Trophoblast cell (in vitro differentiated cells and primary cell): ENCODE measurements at regions not wholly inside any gene's neighbourhood (a gene's known extent, or its start where the extent isn't known, plus 50 kb on each side); places are given as distances from the start of the nearest gene placed in this dataset.

ENCODE experiments used
- DNase-seq, 2 donors: peaks; one replicate each; pipeline ENCODE4 v3.0.0-alpha.2; 2016
- H2AFZ ChIP-seq: 2 replicates; pipeline ENCODE4 v1.6.1; 2013; ENCODE audit warnings: low read length, moderate library complexity, mild to moderate bottlenecking; ENCODE audit not compliant: insufficient read depth, poor library complexity
- H2AK5ac ChIP-seq: 2 replicates; pipeline ENCODE4 v1.6.1; 2013; ENCODE audit warnings: mild to moderate bottlenecking, low read length
- H2BK120ac ChIP-seq: 2 replicates; pipeline ENCODE4 v1.6.1; 2013; ENCODE audit warnings: low read length, mild to moderate bottlenecking, moderate library complexity; ENCODE audit not compliant: insufficient read depth, poor library complexity
- H2BK12ac ChIP-seq: 2 replicates; pipeline ENCODE4 v1.6.1; 2013; ENCODE audit warnings: mild to moderate bottlenecking, low read length, moderate library complexity
- H2BK5ac ChIP-seq: 2 replicates; pipeline ENCODE4 v1.6.1; 2013; ENCODE audit warnings: low read length, low read depth, moderate library complexity, mild to moderate bottlenecking; ENCODE audit not compliant: poor library complexity
- H3K14ac ChIP-seq: 2 replicates; pipeline ENCODE4 v1.6.1; 2013; ENCODE audit warnings: mild to moderate bottlenecking, low read length
- H3K18ac ChIP-seq: 2 replicates; pipeline ENCODE4 v1.6.1; 2013; ENCODE audit warnings: mild to moderate bottlenecking, low read length
- H3K23ac ChIP-seq: 2 replicates; pipeline ENCODE4 v1.6.1; 2013; ENCODE audit warnings: low read length
- H3K27ac ChIP-seq: 2 replicates; pipeline ENCODE4 v1.5.1; 2013; ENCODE audit warnings: low read depth, mild to moderate bottlenecking, inconsistent platforms, low read length, moderate library complexity
- H3K27me3 ChIP-seq: 2 replicates; pipeline ENCODE4 v1.6.1; 2013; ENCODE audit warnings: inconsistent platforms, mild to moderate bottlenecking, low read length, moderate library complexity; ENCODE audit not compliant: insufficient read depth
- H3K36me3 ChIP-seq, 2 experiments: 1 replicate in 1 of 2; 2 replicates in 1 of 2; pipeline ENCODE4 v1.6.1; 2013; ENCODE audit warnings: low read length in 2 of 2, mild to moderate bottlenecking in 2 of 2, moderate library complexity in 1 of 2; ENCODE audit not compliant: insufficient read depth in 2 of 2, control insufficient read depth in 1 of 2
- H3K4ac ChIP-seq: 2 replicates; pipeline ENCODE4 v1.6.1; 2013; ENCODE audit warnings: low read depth, mild to moderate bottlenecking, low read length, moderate library complexity
- H3K4me1 ChIP-seq, 2 experiments: 1 replicate in 1 of 2; 2 replicates in 1 of 2; pipeline ENCODE4 v1.6.1; 2013; ENCODE audit warnings: low read length in 2 of 2, mild to moderate bottlenecking in 2 of 2, moderate library complexity in 1 of 2; ENCODE audit not compliant: insufficient read depth in 2 of 2, control insufficient read depth in 1 of 2
- H3K4me2 ChIP-seq: 2 replicates; pipeline ENCODE4 v1.6.1; 2013; ENCODE audit warnings: inconsistent platforms, mild to moderate bottlenecking, low read length, moderate library complexity
- H3K4me3 ChIP-seq: 2 replicates; pipeline ENCODE4 v1.5.1; 2013; ENCODE audit warnings: mild to moderate bottlenecking, low read depth, low read length, inconsistent platforms
- H3K79me1 ChIP-seq: one replicate; pipeline ENCODE4 v1.6.1; 2013; ENCODE audit warnings: low read length
- H3K79me2 ChIP-seq: 2 replicates; pipeline ENCODE4 v1.6.1; 2013; ENCODE audit warnings: low read length, mild to moderate bottlenecking; ENCODE audit not compliant: control insufficient read depth, insufficient read depth, poor library complexity
- H3K9ac ChIP-seq: 2 replicates; pipeline ENCODE4 v1.6.1; 2013; ENCODE audit warnings: mild to moderate bottlenecking, low read length
- H3K9me3 ChIP-seq: 2 replicates; pipeline ENCODE4 v1.6.1; 2013; ENCODE audit warnings: low read depth, mild to moderate bottlenecking, control low read depth, inconsistent platforms, low read length; ENCODE audit not compliant: insufficient read depth
- H4K12ac ChIP-seq: 2 replicates; pipeline ENCODE4 v1.6.1; 2013; ENCODE audit warnings: low read depth, mild to moderate bottlenecking, low read length, moderate library complexity
- H4K8ac ChIP-seq: 2 replicates; pipeline ENCODE4 v1.6.1; 2013; ENCODE audit warnings: low read depth, mild to moderate bottlenecking, low read length, moderate library complexity
- H4K91ac ChIP-seq: one replicate; pipeline ENCODE4 v1.6.1; 2013; ENCODE audit warnings: low read depth, mild to moderate bottlenecking, low read length, moderate library complexity
- WGBS: extraction: QIAGEN DNeasy Blood & Tissue Kit; methylation state at CpG from one replicate; pipeline ENCODE4 v1.1.7; 2013; ENCODE audit warnings: missing lambda C conversion rate; ENCODE audit not compliant: insufficient read length, insufficient coverage; ENCODE audit errors: extremely low coverage; 5-methylcytosine and 5-hydroxymethylcytosine counted together

DNA sequence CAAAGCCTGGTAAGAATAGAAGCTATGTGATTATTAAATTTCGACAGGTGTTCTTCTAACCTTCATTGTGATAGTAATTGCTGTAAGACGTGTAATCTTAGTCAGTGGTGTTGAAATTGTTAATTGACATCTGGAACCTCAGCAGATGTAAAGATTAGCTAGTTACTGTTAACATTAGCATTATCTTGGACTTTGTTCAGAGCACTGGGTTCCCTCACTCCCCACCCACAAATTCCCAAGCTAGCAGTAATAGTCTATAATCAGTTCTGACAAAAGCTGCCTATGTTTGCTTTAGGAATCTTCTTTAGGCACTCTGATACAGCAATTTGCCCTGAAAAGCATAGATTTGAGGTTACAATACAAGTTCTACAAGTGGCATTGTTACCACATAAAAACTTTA lies 233.7 kb downstream of the EN1 start:
- no peak overlapping the region for H4K12ac ChIP-seq
- H2AK5ac ChIP-seq, result no peak overlapping the region
- no peak overlapping the region for H3K18ac ChIP-seq
- H3K79me1 ChIP-seq, result no peaks in the 10 kb centered on the region
- DNase-seq, result peak in 1 of 2 donors; percentile 0
- H2BK5ac ChIP-seq, result no peak overlapping the region
- no peak overlapping the region for H3K4ac ChIP-seq
- no peak overlapping the region for H4K91ac ChIP-seq
- H2BK120ac ChIP-seq, result no peak overlapping the region
- WGBS, result no CpG with 5 or more reads among the region's 2 CpGs
- peaks cover 3 to 5% of the 10 kb centered on the region in 2 experiments for H3K4me1 ChIP-seq
- H4K8ac ChIP-seq, result no peak overlapping the region
- no peak overlapping the region for H3K27ac ChIP-seq
- no peaks in the 10 kb centered on the region for H3K79me2 ChIP-seq
- no peak overlapping the region for H3K4me3 ChIP-seq
- H3K27me3 ChIP-seq, result no peaks in the 10 kb centered on the region
- H3K23ac ChIP-seq, result no peak overlapping the region
- H2BK12ac ChIP-seq, result no peak overlapping the region
- H3K14ac ChIP-seq, result no peak overlapping the region
- no peak overlapping the region for H2AFZ ChIP-seq
- no peaks in the 10 kb centered on the region for H3K36me3 ChIP-seq
- H3K4me2 ChIP-seq, result no peak overlapping the region
- H3K9ac ChIP-seq, result no peak overlapping the region
- H3K9me3 ChIP-seq, result peaks cover 3% of the 10 kb centered on the region

DNA sequence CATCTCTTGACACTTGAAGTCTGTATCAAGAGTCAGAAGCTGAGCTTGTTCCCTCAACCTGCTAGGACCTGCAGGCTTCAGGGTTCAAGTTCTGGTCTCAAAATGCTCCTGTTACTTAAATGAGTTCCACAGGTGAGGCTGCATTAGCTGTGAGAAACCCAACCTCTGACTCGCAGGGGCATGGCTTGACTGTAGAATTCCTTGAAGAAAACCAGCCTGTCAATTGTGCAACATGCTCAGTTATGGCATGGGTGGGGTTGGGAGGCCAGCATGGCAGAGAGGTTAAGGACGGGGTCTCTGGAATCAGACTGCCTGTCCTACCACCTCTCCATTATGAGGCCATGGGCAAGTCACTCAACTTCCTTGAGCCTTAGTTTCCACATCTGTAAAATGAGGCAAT lies 235.8 kb downstream of the EN1 start:
- Histone ChIP-seq H3K9ac (no peak overlapping the region), H2BK120ac (no peak overlapping the region), H3K14ac (no peak overlapping the region), H3K23ac (no peak overlapping the region), H3K27ac (no peak overlapping the region), H2BK5ac (no peak overlapping the region), H3K4me1 (peaks cover 3 to 5% of the 10 kb centered on the region in 2 experiments), H4K8ac (no peak overlapping the region), H3K36me3 (no peaks in the 10 kb centered on the region), H3K79me2 (no peaks in the 10 kb centered on the region), H2AK5ac (no peak overlapping the region), H3K9me3 (peaks cover 3% of the 10 kb centered on the region), H2AFZ (no peak overlapping the region), H3K4me2 (no peak overlapping the region), H3K27me3 (no peaks in the 10 kb centered on the region), H3K4ac (no peak overlapping the region), H3K79me1 (no peaks in the 10 kb centered on the region), H4K12ac (no peak overlapping the region), H2BK12ac (no peak overlapping the region), H4K91ac (no peak overlapping the region), H3K18ac (no peak overlapping the region), H3K4me3 (no peak overlapping the region)
- WGBS, result no CpG with 5 or more reads among the region's 2 CpGs
- DNase-seq, result no peak

DNA sequence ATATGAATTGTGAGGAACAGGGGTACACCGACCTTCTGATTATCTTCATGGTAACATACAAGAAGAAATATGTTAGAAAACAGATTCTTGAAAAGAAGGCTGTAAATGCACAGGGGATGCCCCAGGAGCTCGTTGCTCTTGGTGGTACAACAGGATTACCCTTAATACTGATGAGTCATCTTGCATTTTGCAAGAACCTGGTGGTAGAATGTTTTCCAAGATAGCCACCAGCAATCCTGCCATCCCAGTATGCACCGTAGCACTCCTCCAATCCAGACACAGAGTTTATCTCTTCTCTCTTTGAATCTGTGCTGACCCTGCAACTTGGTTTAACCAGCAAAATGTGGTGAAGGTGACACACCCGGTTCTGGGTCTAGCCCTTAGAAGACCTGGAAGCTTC lies 238.3 kb downstream of the EN1 start:
- Histone ChIP-seq H2BK5ac (no peak overlapping the region), H3K4me2 (no peak overlapping the region), H3K27me3 (no peaks in the 10 kb centered on the region), H2AK5ac (no peak overlapping the region), H3K18ac (no peak overlapping the region), H3K4me1 (no peaks in the 10 kb centered on the region), H4K12ac (no peak overlapping the region), H3K79me1 (no peaks in the 10 kb centered on the region), H3K14ac (no peak overlapping the region), H2BK12ac (no peak overlapping the region), H3K9ac (no peak overlapping the region), H3K27ac (no peak overlapping the region), H3K23ac (no peak overlapping the region), H3K4me3 (no peak overlapping the region), H3K9me3 (peaks cover 3% of the 10 kb centered on the region), H2BK120ac (no peak overlapping the region), H3K36me3 (no peaks in the 10 kb centered on the region), H2AFZ (no peak overlapping the region), H4K91ac (no peak overlapping the region), H4K8ac (no peak overlapping the region), H3K4ac (no peak overlapping the region), H3K79me2 (no peaks in the 10 kb centered on the region)
- DNase-seq, result peak in 1 of 2 donors; percentile 8
- no CpG with 5 or more reads among the region's 4 CpGs for WGBS

DNA sequence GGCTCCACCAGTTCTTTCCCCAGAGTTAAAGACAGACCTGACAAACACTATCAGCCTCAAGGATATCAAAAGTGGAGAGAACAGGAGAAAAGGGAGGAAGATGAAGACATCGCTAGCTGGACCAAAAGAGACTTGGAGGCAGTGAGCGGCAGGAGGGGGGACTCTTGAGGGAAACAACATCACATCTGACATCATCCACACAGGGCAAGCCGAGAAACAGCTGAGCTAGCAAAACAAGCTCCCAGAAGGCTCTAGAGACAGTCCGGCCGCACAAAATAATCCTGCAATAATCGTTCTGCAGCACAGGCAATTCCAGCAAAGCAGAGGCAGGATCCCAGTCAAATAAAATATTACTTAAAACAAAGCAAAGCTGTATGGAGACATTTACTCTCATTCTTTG lies 239.8 kb downstream of the EN1 start:
- H2BK12ac ChIP-seq, result no peak overlapping the region
- H3K14ac ChIP-seq, result no peak overlapping the region
- no peaks in the 10 kb centered on the region for H3K27me3 ChIP-seq
- H4K8ac ChIP-seq, result no peak overlapping the region
- no peak overlapping the region for H4K12ac ChIP-seq
- H3K79me2 ChIP-seq, result no peaks in the 10 kb centered on the region
- no peaks in the 10 kb centered on the region for H3K79me1 ChIP-seq
- no peak overlapping the region for H2AFZ ChIP-seq
- H3K4me3 ChIP-seq, result no peak overlapping the region
- H2BK120ac ChIP-seq, result no peak overlapping the region
- WGBS, result no CpG with 5 or more reads among the region's 6 CpGs
- no peak overlapping the region for H2BK5ac ChIP-seq
- H3K9ac ChIP-seq, result no peak overlapping the region
- DNase-seq, result no peak
- H3K9me3 ChIP-seq, result peaks cover 3% of the 10 kb centered on the region
- no peak overlapping the region for H3K4me2 ChIP-seq
- no peak overlapping the region for H3K27ac ChIP-seq
- H3K36me3 ChIP-seq, result no peaks in the 10 kb centered on the region
- H3K4ac ChIP-seq, result no peak overlapping the region
- H4K91ac ChIP-seq, result no peak overlapping the region
- H3K18ac ChIP-seq, result no peak overlapping the region
- no peak overlapping the region for H2AK5ac ChIP-seq
- no peak overlapping the region for H3K23ac ChIP-seq
- no peaks in the 10 kb centered on the region for H3K4me1 ChIP-seq
